Osteoblast (primary cell): ENCODE measurements at regions not wholly inside any gene's neighbourhood (a gene's known extent, or its start where the extent isn't known, plus 50 kb on each side); places are given as distances from the start of the nearest gene placed in this dataset.

Source experiments
- DNase-seq: peaks from one replicate; pipeline ENCODE4 v3.0.0; 2011; ENCODE audit warnings: low spot score, mixed read lengths; ENCODE audit not compliant: insufficient read length; ENCODE audit errors: missing footprints
- H2AFZ ChIP-seq: 2 replicates; pipeline ENCODE4 v1.6.0; 2011; ENCODE audit warnings: mild to moderate bottlenecking, low read length
- H3K27ac ChIP-seq: 2 replicates; pipeline ENCODE4 v1.5.1; 2011; ENCODE audit warnings: mild to moderate bottlenecking, low read depth, low read length, moderate library complexity
- H3K27me3 ChIP-seq: 2 replicates; pipeline ENCODE4 v1.6.0; 2012; ENCODE audit warnings: mild to moderate bottlenecking, control low read depth, inconsistent platforms, low read length, moderate library complexity; ENCODE audit not compliant: insufficient read depth
- H3K36me3 ChIP-seq: 2 replicates; pipeline ENCODE4 v1.5.1; 2011; ENCODE audit warnings: mild to moderate bottlenecking, low read length, control low read depth, moderate library complexity; ENCODE audit not compliant: insufficient read depth
- H3K4me1 ChIP-seq: 2 replicates; pipeline ENCODE4 v1.5.1; 2011; ENCODE audit warnings: mild to moderate bottlenecking, low read length, control low read depth, moderate library complexity; ENCODE audit not compliant: insufficient read depth
- H3K4me2 ChIP-seq: 2 replicates; pipeline ENCODE4 v1.6.0; 2011; ENCODE audit warnings: mild to moderate bottlenecking, low read length; ENCODE audit not compliant: insufficient read depth
- H3K4me3 ChIP-seq: fragments of 200-600 bp; sonication (generic); 3 replicates; pipeline ENCODE4 v1.5.1; 2012; ENCODE audit warnings: mild to moderate bottlenecking, low read length, inconsistent platforms; ENCODE audit not compliant: insufficient read depth
- H3K79me2 ChIP-seq: 2 replicates; pipeline ENCODE4 v1.6.0; 2012; ENCODE audit warnings: mild to moderate bottlenecking, low read length, control low read depth, inconsistent platforms; ENCODE audit not compliant: insufficient read depth
- H3K9me3 ChIP-seq: 2 replicates; pipeline ENCODE4 v1.5.1; 2011; ENCODE audit warnings: low read depth, low read length, control low read depth
- H4K20me1 ChIP-seq: 2 replicates; pipeline ENCODE4 v1.6.0; 2012; ENCODE audit warnings: mild to moderate bottlenecking, low read length, control low read depth; ENCODE audit not compliant: insufficient read depth
- CTCF ChIP-seq: IDR thresholded peaks from 2 replicates; pipeline ENCODE4 v1.5.1; 2011; ENCODE audit warnings: mild to moderate bottlenecking, low read depth, low read length, moderate library complexity; ENCODE audit errors: extremely low read depth

GRCh38 chr5:2992806-2993205 is 241.3 kb upstream of the IRX2 start:
- no peak for DNase-seq

GRCh38 chr5:2991884-2992283 is 240.4 kb upstream of the IRX2 start:
- no peak overlapping the region for H3K4me2 ChIP-seq
- no peaks in the 10 kb centered on the region for H3K4me1 ChIP-seq
- DNase-seq, result no peak
- H2AFZ ChIP-seq, result no peak overlapping the region
- no peak for TF ChIP-seq CTCF
- no peak overlapping the region for H3K4me3 ChIP-seq
- no peaks in the 10 kb centered on the region for H3K36me3 ChIP-seq
- no peaks in the 10 kb centered on the region for H3K27me3 ChIP-seq
- H3K79me2 ChIP-seq, result no peaks in the 10 kb centered on the region
- H3K9me3 ChIP-seq, result no peaks in the 10 kb centered on the region
- no peak overlapping the region for H3K27ac ChIP-seq
- no peaks in the 10 kb centered on the region for H4K20me1 ChIP-seq

More at GRCh38 chr5:2992806-2993205, 241.3 kb upstream of the IRX2 start:
- H3K27ac ChIP-seq, result no peak overlapping the region
- no peaks in the 10 kb centered on the region for H3K27me3 ChIP-seq
- H3K4me2 ChIP-seq, result no peak overlapping the region
- no peak for TF ChIP-seq CTCF
- no peaks in the 10 kb centered on the region for H3K4me1 ChIP-seq
- H3K36me3 ChIP-seq, result no peaks in the 10 kb centered on the region
- no peak overlapping the region for H3K4me3 ChIP-seq
- no peak overlapping the region for H2AFZ ChIP-seq
- no peaks in the 10 kb centered on the region for H4K20me1 ChIP-seq
- H3K79me2 ChIP-seq, result no peaks in the 10 kb centered on the region
- no peaks in the 10 kb centered on the region for H3K9me3 ChIP-seq

GRCh38 chr5:2989517-2989916 is 238.0 kb upstream of the IRX2 start:
- Histone ChIP-seq H2AFZ (no peak overlapping the region), H3K36me3 (no peaks in the 10 kb centered on the region), H3K4me2 (no peak overlapping the region), H3K79me2 (no peaks in the 10 kb centered on the region), H3K4me1 (no peaks in the 10 kb centered on the region), H3K4me3 (no peak overlapping the region), H3K27ac (no peak overlapping the region), H3K9me3 (no peaks in the 10 kb centered on the region), H4K20me1 (no peaks in the 10 kb centered on the region), H3K27me3 (no peaks in the 10 kb centered on the region)
- no peak for DNase-seq
- TF ChIP-seq CTCF, result no peak

- Histone ChIP-seq H3K79me2 (no peaks in the 10 kb centered on the region), H3K36me3 (no peaks in the 10 kb centered on the region), H2AFZ (no peak overlapping the region), H3K4me2 (no peak overlapping the region), H3K9me3 (peaks cover 3% of the 10 kb centered on the region), H3K4me1 (no peaks in the 10 kb centered on the region), H3K27ac (no peak overlapping the region), H3K4me3 (no peak overlapping the region), H4K20me1 (no peaks in the 10 kb centered on the region), H3K27me3 (no peaks in the 10 kb centered on the region)
- DNase-seq, result no peak
- no peak for TF ChIP-seq CTCF
Observed at GRCh38 chr5:2986301-2986700, 234.8 kb upstream of the IRX2 start.
